HG03025 (cell line): ENCODE measurements at regions not wholly inside any gene's neighbourhood (a gene's known extent, or its start where the extent isn't known, plus 50 kb on each side); places are given as distances from the start of the nearest gene placed in this dataset.

Experiments
- ATAC-seq: cut with Tn5 transposase; IDR thresholded peaks from one replicate; pipeline ENCODE4 v1.9.1; 2021; ENCODE audit warnings: mild to moderate bottlenecking, moderate library complexity; ENCODE audit not compliant: unreplicated experiment, low FRiP score

GRCh38 chr5:20683241-20683940, 695.4 kb upstream of the CDH18 start:
- ATAC-seq, result no peak

DNA sequence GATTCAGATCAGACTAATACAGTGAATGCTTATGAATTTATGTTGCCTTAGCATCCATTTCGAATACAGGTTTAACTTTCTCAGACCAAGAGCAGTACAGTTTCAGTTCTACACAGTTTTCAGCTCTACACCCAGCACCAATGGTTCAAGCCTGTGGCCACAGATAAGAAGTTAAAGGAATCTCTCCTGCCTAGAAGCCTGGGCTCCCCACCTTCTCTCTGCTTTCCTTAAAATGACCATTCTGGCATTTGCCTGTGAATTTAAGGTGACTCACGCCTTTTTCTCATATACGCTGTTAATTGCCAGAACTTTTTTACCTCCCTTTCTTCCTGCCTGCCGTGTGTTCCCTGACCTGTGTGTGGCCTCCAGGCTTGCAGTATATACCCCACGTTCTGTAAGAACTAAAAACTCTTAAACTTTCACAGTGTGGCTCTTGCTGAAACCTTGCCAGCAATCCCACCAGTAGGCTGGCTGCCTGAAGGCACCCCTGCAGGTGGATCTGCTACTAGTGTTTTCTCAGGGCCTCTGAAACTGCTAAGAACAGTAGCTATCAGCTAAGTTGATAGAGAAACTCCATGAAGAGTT, 692.8 kb upstream of the CDH18 start:
- ATAC-seq, result no peak

- ATAC-seq, result no peak
These were observed 690.9 kb upstream of the CDH18 start for GRCh38 chr5:20678814-20679298.

GRCh38 chr5:20678386-20678785, 690.4 kb upstream of the CDH18 start:
- no peak for ATAC-seq

- no peak for ATAC-seq
These were observed 672.6 kb upstream of the CDH18 start for GRCh38 chr5:20660588-20660987.

GRCh38 chr5:20656262-20656661, 668.3 kb upstream of the CDH18 start:
- no peak for ATAC-seq

DNA sequence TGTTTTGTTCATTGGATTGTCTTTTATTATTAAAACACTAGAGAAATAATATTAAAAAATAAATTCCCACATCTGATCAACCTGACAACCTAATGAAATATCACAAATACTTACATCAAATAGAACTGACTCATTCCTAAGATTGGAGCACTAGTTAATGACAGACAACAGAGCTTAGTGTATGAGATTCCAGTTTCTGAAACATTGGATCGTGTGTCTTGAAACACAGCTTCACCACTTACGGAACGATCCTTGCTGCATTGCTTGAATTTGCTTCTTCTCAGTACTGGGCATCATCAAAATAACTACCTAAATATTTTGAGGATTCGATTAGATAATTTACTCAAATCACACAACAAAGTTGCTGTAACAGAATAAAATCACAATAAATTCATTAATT, 667.2 kb upstream of the CDH18 start:
- ATAC-seq, result no peak

DNA sequence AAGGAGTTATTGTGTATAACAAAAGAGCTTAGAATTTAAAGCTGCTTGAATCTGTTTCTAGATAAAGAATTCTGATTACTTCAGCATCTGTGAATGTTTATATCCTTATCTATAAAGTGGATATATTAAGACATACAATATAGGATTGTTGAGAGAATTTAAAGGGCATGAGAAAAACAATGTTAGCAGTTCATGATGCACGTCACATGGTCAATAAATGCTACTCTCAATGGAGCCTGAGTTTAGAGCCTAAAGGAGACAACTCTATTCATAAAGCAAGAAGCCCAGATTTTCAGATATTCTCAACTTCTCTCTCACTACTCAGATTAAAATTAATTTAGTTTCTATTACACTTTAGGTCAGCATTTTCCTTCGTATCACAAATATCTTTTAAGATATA, 666.7 kb upstream of the CDH18 start:
- no peak for ATAC-seq

- ATAC-seq, result no peak
These were observed 666.0 kb upstream of the CDH18 start for GRCh38 chr5:20654033-20654432.

DNA sequence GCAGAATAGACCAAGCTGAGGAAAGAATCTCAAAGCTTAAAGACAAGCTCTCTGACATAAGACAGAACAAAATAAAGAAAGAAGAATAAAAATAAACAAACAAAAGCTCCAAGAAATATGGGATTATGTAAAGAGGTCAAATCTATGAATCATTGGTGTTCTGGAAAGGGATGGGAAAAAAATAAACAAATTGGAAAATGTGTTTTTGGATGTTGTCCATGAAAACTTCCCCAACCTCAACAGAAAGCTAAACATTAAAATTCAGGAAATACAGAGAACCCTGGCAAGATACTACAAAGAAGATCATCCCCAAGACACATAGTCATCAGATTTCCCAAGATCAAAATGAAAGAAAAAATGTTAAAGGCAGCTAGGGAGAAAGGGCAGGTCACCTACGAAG, 662.0 kb upstream of the CDH18 start:
- no peak for ATAC-seq

DNA sequence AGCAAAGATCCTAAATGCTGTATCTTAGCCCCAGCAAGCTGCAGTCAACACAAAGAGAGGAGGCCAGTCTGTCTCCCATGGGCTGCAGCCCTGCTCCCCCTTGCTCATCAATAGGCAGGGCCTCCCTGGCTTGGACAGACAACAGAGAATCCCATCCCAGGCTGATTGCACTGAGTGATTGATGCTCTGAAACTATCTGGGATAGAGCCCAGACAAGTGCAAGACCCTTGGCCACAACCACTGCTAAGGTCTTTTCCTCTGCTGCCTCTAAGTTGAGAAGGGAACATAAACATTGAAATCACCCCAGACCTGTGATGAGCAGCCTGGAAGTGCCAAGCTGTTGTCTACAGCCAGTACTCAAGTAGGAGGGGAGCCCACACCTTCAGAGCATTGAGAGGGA, 661.0 kb upstream of the CDH18 start:
- ATAC-seq, result no peak

DNA sequence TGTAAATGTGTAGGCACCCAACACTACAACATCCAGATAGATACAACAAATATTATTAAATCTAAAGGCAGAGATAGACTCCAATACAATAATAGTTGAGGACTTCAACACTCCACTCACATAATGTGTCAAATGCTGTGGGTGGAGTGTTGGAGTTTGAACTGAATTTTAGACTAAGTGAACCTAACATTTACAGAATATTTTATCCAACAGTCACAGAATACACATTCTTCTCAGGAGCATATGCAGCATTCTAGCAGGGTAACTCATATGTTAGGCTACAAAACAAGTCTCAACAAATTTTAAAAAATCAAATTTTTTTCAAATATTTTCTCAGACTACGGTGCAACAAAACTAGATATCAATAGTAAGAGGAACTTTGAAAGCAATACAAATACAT, 648.7 kb upstream of the CDH18 start:
- no peak for ATAC-seq

- ATAC-seq, result no peak
These were observed 631.6 kb upstream of the CDH18 start for GRCh38 chr5:20619591-20619990.

GRCh38 chr5:20618340-20618739, 630.3 kb upstream of the CDH18 start:
- ATAC-seq, result no peak

- no peak for ATAC-seq
These were observed 629.8 kb upstream of the CDH18 start for GRCh38 chr5:20617841-20618240.

DNA sequence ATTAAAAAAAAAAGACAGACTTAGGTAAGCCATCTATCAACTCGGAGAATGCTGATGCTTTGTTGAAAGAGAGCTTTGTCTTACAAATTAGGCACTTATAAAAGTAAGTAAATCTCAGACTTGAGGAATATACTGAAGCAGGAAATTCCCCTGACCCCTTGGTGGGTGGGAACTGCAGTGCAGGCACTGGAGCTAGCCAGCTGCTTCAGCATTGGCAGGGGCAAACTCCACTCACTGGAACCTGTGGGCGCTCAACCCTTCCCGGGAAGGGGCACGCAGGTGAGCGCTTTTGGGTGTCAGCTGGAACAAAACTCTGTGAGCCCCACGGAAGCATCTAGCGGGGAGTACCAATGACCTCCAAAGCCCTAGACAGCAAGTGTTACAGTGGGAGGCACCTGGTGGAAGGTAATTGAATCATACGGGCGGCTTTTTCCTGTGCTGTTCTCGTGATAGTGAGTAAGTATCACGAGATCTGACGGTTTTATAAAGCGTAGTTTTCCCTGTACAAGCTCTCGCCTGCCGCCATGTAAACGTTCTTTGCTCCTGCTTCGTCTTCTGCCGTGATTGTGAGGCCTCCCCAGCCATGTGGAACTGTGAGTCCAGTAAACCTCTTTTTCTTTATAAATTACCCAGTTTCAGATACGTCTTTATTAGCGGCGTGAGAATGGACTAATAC, 628.0 kb upstream of the CDH18 start:
- no peak for ATAC-seq

- ATAC-seq, result no peak
These were observed 623.6 kb upstream of the CDH18 start for GRCh38 chr5:20611620-20612019.

DNA sequence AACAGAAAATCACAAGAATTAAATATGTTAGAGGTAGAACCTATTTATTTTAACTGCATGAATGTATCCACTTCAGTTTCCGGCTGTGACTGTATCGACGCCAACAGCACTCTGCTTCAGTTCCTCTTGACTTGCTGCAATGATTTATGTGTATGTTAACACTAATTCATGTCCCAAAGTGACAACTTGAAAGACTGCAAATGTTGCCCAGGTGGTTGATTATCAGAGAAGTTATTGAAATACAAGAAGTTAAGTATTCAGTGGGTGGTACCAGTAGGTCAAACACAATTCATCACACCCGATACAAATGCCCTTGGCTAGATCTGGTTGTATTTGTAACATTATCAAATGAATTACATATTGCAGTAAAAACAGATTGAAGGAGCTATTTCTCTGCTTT, 622.7 kb upstream of the CDH18 start:
- no peak for ATAC-seq

- no peak for ATAC-seq
These were observed 621.1 kb upstream of the CDH18 start for GRCh38 chr5:20609126-20609525.

DNA sequence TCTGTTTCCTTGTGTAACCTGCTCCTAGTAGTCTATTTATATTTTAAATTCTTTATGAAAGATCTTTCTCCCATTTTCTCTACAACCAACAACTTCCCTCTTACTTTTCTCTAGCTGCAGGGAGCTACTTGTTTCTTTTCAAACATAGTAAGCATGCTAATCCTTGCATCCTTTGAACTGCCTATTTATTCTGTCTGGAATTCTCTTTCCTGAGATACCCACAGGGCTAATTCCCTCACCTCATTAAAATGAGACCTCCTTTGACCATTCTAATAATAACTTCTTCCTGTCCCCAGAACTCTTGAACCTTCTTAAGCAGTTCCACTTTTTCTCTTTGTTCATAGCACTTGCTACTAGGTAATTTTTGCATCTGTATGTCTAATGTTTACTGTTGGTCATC, 620.6 kb upstream of the CDH18 start:
- ATAC-seq, result no peak

DNA sequence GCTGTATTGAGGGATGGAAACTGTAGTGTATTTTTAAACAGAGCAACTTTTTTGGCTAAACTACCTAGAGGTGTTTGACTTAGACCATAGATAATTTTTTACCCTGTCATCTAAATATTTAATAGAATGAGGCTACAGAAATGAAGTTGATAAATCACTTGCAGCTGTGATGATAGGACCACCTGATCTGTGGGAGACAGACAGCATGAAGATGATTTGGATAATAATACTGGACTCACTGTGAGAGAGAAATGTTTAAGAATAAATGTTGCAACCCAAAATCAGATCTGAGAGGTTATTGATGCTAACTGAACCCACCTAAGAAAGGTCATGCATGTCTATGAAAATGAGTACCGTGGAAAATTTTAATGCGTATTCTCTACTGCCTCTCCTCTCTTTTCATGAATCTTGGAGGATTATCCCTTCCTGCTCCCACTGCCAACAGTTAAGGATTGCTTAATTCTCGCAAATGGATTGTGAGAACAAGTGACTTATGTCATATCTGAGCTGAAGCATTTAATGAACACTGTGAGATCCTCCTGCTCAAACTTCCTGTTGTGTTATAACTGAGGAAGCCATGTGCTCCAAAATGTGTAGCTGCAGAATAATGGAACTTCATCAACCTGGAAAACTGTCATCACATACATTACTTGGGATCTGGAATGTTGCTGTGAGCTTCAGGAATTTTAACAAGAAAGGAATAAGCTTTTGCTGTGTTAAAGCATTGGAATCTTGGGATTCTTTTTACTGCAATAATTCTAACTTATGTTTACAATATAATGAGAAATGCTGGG, 617.9 kb upstream of the CDH18 start:
- ATAC-seq, result no peak
